ENCODE measurements at regions not wholly inside any gene's neighbourhood (a gene's known extent, or its start where the extent isn't known, plus 50 kb on each side); places are given as distances from the start of the nearest gene placed in this dataset.
"Not testable (repeated sequence)": the region's sequence is repeated elsewhere in the genome, so short reads cannot be mapped to it uniquely, and the experiment has no call there.

GRCh38 chr5:164435576-164435975 is 930.2 kb downstream of the MAT2B start:
- DNase-seq = no peak

- DNase-seq = no peak
Measured at GRCh38 chr5:164439799-164440198, 934.4 kb downstream of the MAT2B start.

GRCh38 chr5:164449460-164449859 is 944.0 kb downstream of the MAT2B start:
- DNase-seq = no peak

- DNase-seq = no peak
Measured at GRCh38 chr5:164466033-164466432, 960.6 kb downstream of the MAT2B start.

- no peak for DNase-seq
Measured at GRCh38 chr5:164470312-164470711, 964.9 kb downstream of the MAT2B start.

- no peak for DNase-seq
Measured at GRCh38 chr5:164472165-164472564, 966.7 kb downstream of the MAT2B start.

- no peak for DNase-seq
Measured at GRCh38 chr5:164475339-164475977, 970.0 kb downstream of the MAT2B start.

GRCh38 chr5:164481270-164481669 is 975.9 kb downstream of the MAT2B start:
- no peak for DNase-seq

- no peak for DNase-seq
Measured at GRCh38 chr5:164482351-164482750, 976.9 kb downstream of the MAT2B start.

- no peak for DNase-seq
Measured at GRCh38 chr5:164484948-164485347, 979.5 kb downstream of the MAT2B start.

GRCh38 chr5:164487939-164488338 is 982.5 kb downstream of the MAT2B start:
- no peak for DNase-seq

GRCh38 chr5:164497311-164498064 is 992.1 kb downstream of the MAT2B start:
- DNase-seq = no peak

GRCh38 chr5:164498438-164498837 is 993.0 kb downstream of the MAT2B start:
- no peak for DNase-seq

GRCh38 chr5:164500856-164501255 is 995.4 kb downstream of the MAT2B start:
- DNase-seq = no peak

- DNase-seq = no peak
Measured at GRCh38 chr5:164501344-164501743, 995.9 kb downstream of the MAT2B start.

GRCh38 chr5:164504141-164504772 is 998.8 kb downstream of the MAT2B start:
- no peak for DNase-seq

- DNase-seq = no peak
Measured at GRCh38 chr5:164505791-164506190, 1000.4 kb downstream of the MAT2B start.

GRCh38 chr5:164518067-164518740 is 1012.8 kb downstream of the MAT2B start:
- DNase-seq = no peak

GRCh38 chr5:164518741-164519080 is 1013.3 kb downstream of the MAT2B start:
- no peak for DNase-seq

- no peak for DNase-seq
Measured at GRCh38 chr5:164532235-164532900, 1026.9 kb downstream of the MAT2B start.

GRCh38 chr5:164533426-164533825 is 1028.0 kb downstream of the MAT2B start:
- not testable (repeated sequence) for DNase-seq

GRCh38 chr5:164540174-164540573 is 1034.8 kb downstream of the MAT2B start:
- DNase-seq = no peak

GRCh38 chr5:164545507-164545906 is 1040.1 kb downstream of the MAT2B start:
- DNase-seq = no peak

Data from activated gamma-delta T cell treated with Interleukin-2 at 50 U/mL for 16 hours (primary cell).